GM13977 (cell line): ENCODE measurements at regions not wholly inside any gene's neighbourhood (a gene's known extent, or its start where the extent isn't known, plus 50 kb on each side); places are given as distances from the start of the nearest gene placed in this dataset.
"Not testable (repeated sequence)": the region's sequence is repeated elsewhere in the genome, so short reads cannot be mapped to it uniquely, and the experiment has no call there.

Experiments used
- DNase-seq: peaks from one replicate; pipeline ENCODE4 v3.0.0; 2012; ENCODE audit warnings: low spot score
- CTCF ChIP-seq: IDR thresholded peaks from 2 replicates; pipeline ENCODE4 v1.5.1; 2012; ENCODE audit warnings: mild to moderate bottlenecking, control low read depth; ENCODE audit not compliant: insufficient read depth; ENCODE audit errors: extremely low read depth, missing control alignments
- in situ Hi-C: fragments of 300-500 bp; cut with MboI; formaldehyde crosslinking; loops from one replicate; pipeline ENCODE4 v1.12.0; 2022; ENCODE audit warnings: low sequenced_read_pairs, low pct_unique_long_range_greater_than_20kb, mixed read lengths, inconsistent platforms; ENCODE audit not compliant: unreplicated experiment

GRCh38 chr13:48583859-48584311, 51.0 kb upstream of the RCBTB2 start:
- no peak for TF ChIP-seq CTCF
- in situ Hi-C loops = loop anchor here (25.0 kb wide), 1 partner anchor 447 kb away; no protein-coding TSS in a partner anchor
- no peak for DNase-seq

GRCh38 chr13:48585456-48585840, 52.6 kb upstream of the RCBTB2 start:
- no peak for TF ChIP-seq CTCF
- in situ Hi-C loops = loop anchor here (25.0 kb wide), 1 partner anchor 448 kb away; no protein-coding TSS in a partner anchor
- DNase-seq = no peak

DNA sequence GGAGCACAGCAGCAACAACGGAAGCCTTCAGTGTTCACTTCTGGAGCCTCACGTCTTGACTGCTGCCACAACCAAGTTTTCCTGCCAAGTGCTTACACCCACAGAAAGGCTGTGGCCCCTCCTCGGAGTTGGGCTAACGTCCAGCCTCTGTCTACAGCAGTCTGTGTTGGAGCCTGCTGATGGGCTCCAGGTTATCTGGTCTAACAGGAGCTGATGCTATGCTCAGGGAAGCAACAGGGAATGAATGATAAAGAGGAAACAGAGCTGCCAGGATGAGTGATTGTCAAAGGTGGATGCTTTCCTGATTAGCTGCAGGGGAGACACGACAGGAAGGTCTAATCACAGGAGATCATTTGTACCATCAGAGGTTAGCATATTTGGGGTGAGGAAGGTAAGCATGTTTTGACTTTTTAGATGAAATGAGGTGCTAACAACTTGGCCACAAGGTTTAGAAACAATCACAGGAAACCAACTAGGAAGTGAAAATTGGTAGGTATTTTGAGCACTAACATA, 53.8 kb upstream of the RCBTB2 start:
- in situ Hi-C loops = loop anchor here (25.0 kb wide), 1 partner anchor 449 kb away; no protein-coding TSS in a partner anchor

GRCh38 chr13:48588120-48588519, 55.2 kb upstream of the RCBTB2 start:
- TF ChIP-seq CTCF = no peak
- no peak for DNase-seq
- in situ Hi-C loops = loop anchor here (25.0 kb wide), 1 partner anchor 451 kb away; no protein-coding TSS in a partner anchor

More for the DNA sequence above, 53.8 kb upstream of the RCBTB2 start:
- TF ChIP-seq CTCF = no peak
- no peak for DNase-seq

GRCh38 chr13:48590141-48590901, 57.4 kb upstream of the RCBTB2 start:
- DNase-seq = no peak
- in situ Hi-C loops = loop anchor here (10.0 to 25.0 kb wide), 2 partner anchors 154 to 453 kb away; no protein-coding TSS in a partner anchor
- TF ChIP-seq CTCF = no peak

DNA sequence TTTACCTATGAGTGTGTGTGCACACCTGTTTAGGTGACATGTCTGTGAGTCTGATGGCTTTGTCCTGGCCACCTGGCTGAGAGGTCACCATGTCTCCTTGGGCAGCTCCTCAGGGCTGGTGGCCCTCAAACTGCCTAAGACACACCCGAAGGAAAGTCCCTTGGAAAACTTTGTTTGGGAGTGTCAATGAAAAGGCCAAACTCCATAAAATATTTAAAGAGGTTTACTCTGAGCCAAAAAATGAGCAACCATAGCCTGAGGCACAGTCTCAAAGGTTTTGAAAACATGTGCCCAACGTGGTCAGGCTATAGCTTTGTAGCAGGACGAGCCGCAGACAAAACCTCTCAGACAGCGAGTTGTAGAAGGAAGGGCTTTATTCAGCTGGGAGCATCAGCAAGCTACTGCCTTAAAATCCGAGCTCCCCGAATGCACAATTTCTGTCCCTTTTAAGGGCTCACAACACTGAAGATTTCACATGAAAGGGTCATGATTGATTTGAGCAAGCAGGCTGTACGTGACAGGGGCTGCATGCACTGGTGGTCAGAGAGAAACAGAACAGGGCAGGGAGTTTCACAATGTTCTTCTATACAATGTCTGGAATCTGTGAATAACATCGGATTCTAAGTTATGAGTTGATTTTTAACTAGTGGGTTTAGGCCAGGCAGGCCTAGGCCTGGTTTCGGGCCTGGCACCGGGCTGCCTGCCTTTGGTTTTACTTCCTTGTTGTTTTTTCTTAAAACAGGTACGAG, 58.4 kb upstream of the RCBTB2 start:
- in situ Hi-C loops = loop anchor here (10.0 to 25.0 kb wide), 2 partner anchors 154 to 454 kb away; no protein-coding TSS in a partner anchor
- not testable (repeated sequence) for DNase-seq
